Mesendoderm (in vitro differentiated cells): ENCODE measurements at regions not wholly inside any gene's neighbourhood (a gene's known extent, or its start where the extent isn't known, plus 50 kb on each side); places are given as distances from the start of the nearest gene placed in this dataset.

Experiments used
- DNase-seq: peaks from one replicate; pipeline ENCODE4 v3.0.0; 2013
- H2AK5ac ChIP-seq: 2 replicates; pipeline ENCODE4 v1.6.1; 2013; ENCODE audit warnings: low read length, inconsistent platforms
- H2BK120ac ChIP-seq: 2 replicates; pipeline ENCODE4 v1.6.1; 2013; ENCODE audit warnings: low read depth, mild to moderate bottlenecking, low read length, moderate library complexity, mixed read lengths
- H2BK15ac ChIP-seq: replicated peaks from 2 replicates; pipeline ENCODE4 v1.6.1; 2013; ENCODE audit warnings: low read depth, mild to moderate bottlenecking, moderate library complexity
- H2BK5ac ChIP-seq: 2 replicates; pipeline ENCODE4 v1.6.1; 2013; ENCODE audit warnings: low read length, inconsistent platforms
- H3K18ac ChIP-seq: 2 replicates; pipeline ENCODE4 v1.6.1; 2013; ENCODE audit warnings: mild to moderate bottlenecking, low read length, mixed read lengths
- H3K23ac ChIP-seq: one replicate; pipeline ENCODE4 v1.6.1; 2013; ENCODE audit warnings: low read length
- H3K27ac ChIP-seq: 2 replicates; pipeline ENCODE4 v1.5.1; 2013; ENCODE audit warnings: low read depth, mild to moderate bottlenecking, inconsistent platforms, low read length, moderate library complexity
- H3K27me3 ChIP-seq: 2 replicates; pipeline ENCODE4 v1.6.1; 2013; ENCODE audit warnings: low read length, control low read depth, mild to moderate bottlenecking, inconsistent platforms; ENCODE audit not compliant: insufficient read depth, poor library complexity
- H3K36me3 ChIP-seq: 2 replicates; pipeline ENCODE4 v1.6.1; 2013; ENCODE audit warnings: low read length, inconsistent platforms; ENCODE audit not compliant: control insufficient read depth, insufficient read depth
- H3K4ac ChIP-seq: one replicate; pipeline ENCODE4 v1.6.1; 2013; ENCODE audit warnings: low read depth, mild to moderate bottlenecking, low read length, moderate library complexity
- H3K4me1 ChIP-seq: 2 replicates; pipeline ENCODE4 v1.6.1; 2013; ENCODE audit warnings: low read depth, low read length, inconsistent platforms; ENCODE audit not compliant: control insufficient read depth
- H3K4me2 ChIP-seq: 2 replicates; pipeline ENCODE4 v1.6.1; 2013; ENCODE audit warnings: low read length
- H3K4me3 ChIP-seq: 2 replicates; pipeline ENCODE4 v1.5.1; 2013; ENCODE audit warnings: mild to moderate bottlenecking, low read length
- H3K56ac ChIP-seq: one replicate; pipeline ENCODE4 v1.6.1; 2013; ENCODE audit warnings: low read length
- H3K79me1 ChIP-seq: 2 replicates; pipeline ENCODE4 v1.6.1; 2013; ENCODE audit warnings: low read length, inconsistent platforms
- H3K79me2 ChIP-seq: 2 replicates; pipeline ENCODE4 v1.6.1; 2013; ENCODE audit warnings: mild to moderate bottlenecking, low read length; ENCODE audit not compliant: control insufficient read depth, insufficient read depth
- H3K9ac ChIP-seq: 2 replicates; pipeline ENCODE4 v1.6.1; 2013; ENCODE audit warnings: low read length, inconsistent platforms
- H4K5ac ChIP-seq: one replicate; pipeline ENCODE4 v1.6.1; 2013; ENCODE audit warnings: low read length
- H4K8ac ChIP-seq: one replicate; pipeline ENCODE4 v1.6.1; 2013; ENCODE audit warnings: low read depth, mild to moderate bottlenecking, control low read depth, low read length, moderate library complexity
- WGBS: extraction: QIAGEN DNeasy Blood & Tissue Kit; methylation state at CpG from one replicate; pipeline ENCODE4 v1.1.7; 2013; ENCODE audit warnings: low lambda C conversion rate, missing lambda C conversion rate; ENCODE audit not compliant: insufficient coverage; ENCODE audit errors: extremely low coverage; 5-methylcytosine and 5-hydroxymethylcytosine counted together

GRCh38 chr5:96254980-96255691 is 177.9 kb downstream of the PCSK1 start:
- H3K4me3 ChIP-seq, result no peak overlapping the region
- H3K27ac ChIP-seq, result no peak overlapping the region
- H3K56ac ChIP-seq, result no peak overlapping the region
- H4K8ac ChIP-seq, result no peak overlapping the region
- H3K27me3 ChIP-seq, result no peaks in the 10 kb centered on the region
- no peak overlapping the region for H4K5ac ChIP-seq
- WGBS, result no CpG with 5 or more reads among the region's 5 CpGs
- no peak overlapping the region for H2BK120ac ChIP-seq
- no peak overlapping the region for H3K23ac ChIP-seq
- H3K4me1 ChIP-seq, result no peaks in the 10 kb centered on the region
- no peak for DNase-seq
- H2BK15ac ChIP-seq, result no peak overlapping the region
- no peak overlapping the region for H3K9ac ChIP-seq
- no peaks in the 10 kb centered on the region for H3K79me1 ChIP-seq
- no peak overlapping the region for H3K18ac ChIP-seq
- no peaks in the 10 kb centered on the region for H3K36me3 ChIP-seq
- H3K4ac ChIP-seq, result no peak overlapping the region
- H2BK5ac ChIP-seq, result no peak overlapping the region
- no peaks in the 10 kb centered on the region for H3K79me2 ChIP-seq
- no peak overlapping the region for H2AK5ac ChIP-seq
- H3K4me2 ChIP-seq, result no peak overlapping the region

GRCh38 chr5:96253140-96253539 is 179.9 kb downstream of the PCSK1 start:
- H2AK5ac ChIP-seq, result no peak overlapping the region
- no peak overlapping the region for H2BK15ac ChIP-seq
- H3K79me2 ChIP-seq, result no peaks in the 10 kb centered on the region
- no peak overlapping the region for H3K9ac ChIP-seq
- H4K5ac ChIP-seq, result no peak overlapping the region
- no peaks in the 10 kb centered on the region for H3K4me1 ChIP-seq
- no peak overlapping the region for H3K18ac ChIP-seq
- H3K56ac ChIP-seq, result no peak overlapping the region
- no peaks in the 10 kb centered on the region for H3K36me3 ChIP-seq
- no CpG with 5 or more reads among the region's 2 CpGs for whole genome bisulfite sequencing
- no peak overlapping the region for H3K4me3 ChIP-seq
- no peak overlapping the region for H4K8ac ChIP-seq
- H2BK120ac ChIP-seq, result no peak overlapping the region
- no peak overlapping the region for H3K23ac ChIP-seq
- H3K79me1 ChIP-seq, result no peaks in the 10 kb centered on the region
- H2BK5ac ChIP-seq, result no peak overlapping the region
- no peak overlapping the region for H3K27ac ChIP-seq
- H3K4ac ChIP-seq, result no peak overlapping the region
- H3K27me3 ChIP-seq, result no peaks in the 10 kb centered on the region
- no peak overlapping the region for H3K4me2 ChIP-seq
- DNase-seq, result no peak

- no peak for DNase-seq
- H3K4me3 ChIP-seq, result no peak overlapping the region
- no peak overlapping the region for H4K5ac ChIP-seq
- H3K56ac ChIP-seq, result no peak overlapping the region
- no peaks in the 10 kb centered on the region for H3K79me1 ChIP-seq
- H3K27me3 ChIP-seq, result no peaks in the 10 kb centered on the region
- no peak overlapping the region for H3K18ac ChIP-seq
- H3K4me1 ChIP-seq, result no peaks in the 10 kb centered on the region
- H2BK5ac ChIP-seq, result no peak overlapping the region
- H3K4ac ChIP-seq, result no peak overlapping the region
- H2BK120ac ChIP-seq, result no peak overlapping the region
- no peak overlapping the region for H2BK15ac ChIP-seq
- no peak overlapping the region for H2AK5ac ChIP-seq
- H3K36me3 ChIP-seq, result no peaks in the 10 kb centered on the region
- H3K27ac ChIP-seq, result no peak overlapping the region
- no peak overlapping the region for H3K23ac ChIP-seq
- no peaks in the 10 kb centered on the region for H3K79me2 ChIP-seq
- H4K8ac ChIP-seq, result no peak overlapping the region
- no CpG with 5 or more reads among the region's 4 CpGs for WGBS
- H3K9ac ChIP-seq, result no peak overlapping the region
- no peak overlapping the region for H3K4me2 ChIP-seq
Observed at GRCh38 chr5:96252596-96252995, 180.5 kb downstream of the PCSK1 start.

- H3K56ac ChIP-seq, result no peak overlapping the region
- DNase-seq, result no peak
- no peak overlapping the region for H3K27ac ChIP-seq
- H3K23ac ChIP-seq, result no peak overlapping the region
- no peaks in the 10 kb centered on the region for H3K36me3 ChIP-seq
- H3K9ac ChIP-seq, result no peak overlapping the region
- no peak overlapping the region for H3K18ac ChIP-seq
- no peaks in the 10 kb centered on the region for H3K79me1 ChIP-seq
- no peak overlapping the region for H3K4ac ChIP-seq
- H2BK120ac ChIP-seq, result no peak overlapping the region
- no peak overlapping the region for H3K4me3 ChIP-seq
- H4K5ac ChIP-seq, result no peak overlapping the region
- no peak overlapping the region for H2BK15ac ChIP-seq
- H4K8ac ChIP-seq, result no peak overlapping the region
- no peak overlapping the region for H3K4me2 ChIP-seq
- no peak overlapping the region for H2AK5ac ChIP-seq
- H3K4me1 ChIP-seq, result peaks cover 3% of the 10 kb centered on the region
- H3K79me2 ChIP-seq, result no peaks in the 10 kb centered on the region
- no CpG with 5 or more reads among the region's 2 CpGs for WGBS
- H2BK5ac ChIP-seq, result no peak overlapping the region
- H3K27me3 ChIP-seq, result no peaks in the 10 kb centered on the region
Observed at GRCh38 chr5:96250782-96251181, 182.3 kb downstream of the PCSK1 start.

- Histone ChIP-seq H2AK5ac (no peak overlapping the region), H3K4me1 (peaks cover 7% of the 10 kb centered on the region), H3K79me1 (no peaks in the 10 kb centered on the region), H2BK120ac (no peak overlapping the region), H3K4me2 (no peak overlapping the region), H3K4ac (no peak overlapping the region), H3K23ac (no peak overlapping the region), H2BK15ac (no peak overlapping the region), H3K79me2 (no peaks in the 10 kb centered on the region), H3K27ac (no peak overlapping the region), H3K9ac (no peak overlapping the region), H3K36me3 (no peaks in the 10 kb centered on the region), H3K56ac (no peak overlapping the region), H4K8ac (no peak overlapping the region), H4K5ac (no peak overlapping the region), H2BK5ac (no peak overlapping the region), H3K18ac (no peak overlapping the region), H3K4me3 (no peak overlapping the region), H3K27me3 (no peaks in the 10 kb centered on the region)
- WGBS, result no CpG with 5 or more reads among the region's 3 CpGs
- no peak for DNase-seq
Observed at GRCh38 chr5:96248131-96248530, 184.9 kb downstream of the PCSK1 start.

- H3K27ac ChIP-seq, result no peak overlapping the region
- DNase-seq, result no peak
Observed at GRCh38 chr5:96247708-96248107, 185.3 kb downstream of the PCSK1 start.

More at GRCh38 chr5:96247708-96248107, 185.3 kb downstream of the PCSK1 start:
- Histone ChIP-seq H2BK5ac (no peak overlapping the region), H3K79me2 (no peaks in the 10 kb centered on the region), H3K4ac (no peak overlapping the region), H2BK15ac (no peak overlapping the region), H3K27me3 (no peaks in the 10 kb centered on the region), H3K18ac (no peak overlapping the region), H3K4me1 (peaks cover 7% of the 10 kb centered on the region), H3K4me3 (no peak overlapping the region), H3K23ac (no peak overlapping the region), H4K5ac (no peak overlapping the region), H3K36me3 (no peaks in the 10 kb centered on the region), H3K4me2 (no peak overlapping the region), H3K56ac (no peak overlapping the region), H3K9ac (no peak overlapping the region), H3K79me1 (no peaks in the 10 kb centered on the region), H2AK5ac (no peak overlapping the region), H2BK120ac (no peak overlapping the region), H4K8ac (no peak overlapping the region)
- no CpG with 5 or more reads among the region's 2 CpGs for WGBS
